ENCODE measurements at regions not wholly inside any gene's neighbourhood (a gene's known extent, or its start where the extent isn't known, plus 50 kb on each side); places are given as distances from the start of the nearest gene placed in this dataset. TPM values are rescaled to one million over a fixed set of nuclear protein-coding genes. Genes with fewer than 3 reads are reported as not detected.

- WGBS (ENCODE audit: insufficient coverage, insufficient replicate concordance, low lambda C conversion rate, missing lambda C conversion rate): 2% methylated on average over 3 of the region's 3 CpGs
- SMC1A ChIA-PET (ENCODE audit: uncharacterized antibody, unreplicated experiment): no interaction called here
- H3K4me2 ChIP-seq (ENCODE audit: control insufficient read depth, insufficient read depth): no peak overlapping the region
- no peak overlapping the region for H2AFZ ChIP-seq (ENCODE audit: control insufficient read depth, low read depth, low read length)
- CTCF ChIA-PET: no interaction called here
- intact Hi-C loops (cut with micrococcal nuclease; ENCODE audit: unreplicated experiment) (no loop called here), in situ Hi-C loops (cut with MboI) (no loop called here)
- TF ChIP-seq ZNF207 (IDR thresholded peaks at IDR 0.05; ENCODE audit: borderline replicate concordance) (no peak), NRF1 (conservative IDR thresholded peaks at IDR 0.05; ENCODE audit: low read depth, low read length) (no peak)
- RAD21 ChIA-PET (ENCODE audit: unreplicated experiment): no interaction called here
- no peaks in the 10 kb centered on the region for H3K36me3 ChIP-seq (ENCODE audit: control insufficient read depth in 2 of 2, insufficient read depth in 2 of 2, low read length in 1 of 2)
- no peaks in the 10 kb centered on the region for H3K79me2 ChIP-seq (ENCODE audit: control insufficient read depth, insufficient read depth, low read length)
- DNase-seq (ENCODE audit: low read depth, low spot score): no peak
- no peak for FAIRE-seq
- H4K20me1 ChIP-seq (ENCODE audit: control insufficient read depth, insufficient read depth): no peaks in the 10 kb centered on the region
- H3K9ac ChIP-seq (ENCODE audit: control insufficient read depth, insufficient read depth, low read length): no peak overlapping the region
- no peak overlapping the region for H3K4me3 ChIP-seq
- no peaks in the 10 kb centered on the region for H3K4me1 ChIP-seq (ENCODE audit: control insufficient read depth, insufficient read depth, low read length)
- no peaks in the 10 kb centered on the region for H3K9me3 ChIP-seq (replicated peaks; ENCODE audit: control insufficient read depth, insufficient read depth, low read length)
- BruUV-seq (replicated peaks): no TSS peak
- H3K27ac ChIP-seq (ENCODE audit: control insufficient read depth, insufficient read depth): no peak overlapping the region
- H3K27me3 ChIP-seq (replicated peaks in 1 of 2; ENCODE audit: control insufficient read depth in 2 of 2, insufficient read depth in 2 of 2, low read length in 1 of 2): no peaks in the 10 kb centered on the region
- POLR2A ChIA-PET: no interaction called here
- ATAC-seq: no peak
These were observed 303.4 kb downstream of the FGF13 start for GRCh38 chrX:138408101-138408500.

GRCh38 chrX:138411048-138411447, 300.5 kb downstream of the FGF13 start:
- DNase-seq (ENCODE audit: low read depth, low spot score) (no peak), ATAC-seq (no peak), FAIRE-seq (no peak)
- no peaks in the 10 kb centered on the region for H4K20me1 ChIP-seq (ENCODE audit: control insufficient read depth, insufficient read depth)
- ChIA-PET CTCF (no interaction called here), SMC1A (ENCODE audit: uncharacterized antibody, unreplicated experiment) (no interaction called here), POLR2A (no interaction called here), RAD21 (ENCODE audit: unreplicated experiment) (no interaction called here)
- no peak overlapping the region for H3K4me2 ChIP-seq (ENCODE audit: control insufficient read depth, insufficient read depth)
- no TSS peak for BruUV-seq (replicated peaks)
- no peak overlapping the region for H3K9ac ChIP-seq (ENCODE audit: control insufficient read depth, insufficient read depth, low read length)
- no peaks in the 10 kb centered on the region for H3K36me3 ChIP-seq (ENCODE audit: control insufficient read depth in 2 of 2, insufficient read depth in 2 of 2, low read length in 1 of 2)
- no peak overlapping the region for H2AFZ ChIP-seq (ENCODE audit: control insufficient read depth, low read depth, low read length)
- no peaks in the 10 kb centered on the region for H3K27me3 ChIP-seq (replicated peaks in 1 of 2; ENCODE audit: control insufficient read depth in 2 of 2, insufficient read depth in 2 of 2, low read length in 1 of 2)
- H3K9me3 ChIP-seq (replicated peaks; ENCODE audit: control insufficient read depth, insufficient read depth, low read length): no peaks in the 10 kb centered on the region
- TF ChIP-seq ESRRA (IDR thresholded peaks at IDR 0.05; ENCODE audit: low read length) (no peak), USF2 (IDR thresholded peaks at IDR 0.05; ENCODE audit: borderline replicate concordance, low read depth, low read length) (no peak), SMAD1 (IDR thresholded peaks at IDR 0.05; ENCODE audit: low read depth, partially characterized antibody) (no peak), HDAC6 (IDR thresholded peaks at IDR 0.05; ENCODE audit: unreplicated experiment) (no peak), CBX5 (IDR thresholded peaks at IDR 0.05; ENCODE audit: low read depth) (no peak), CEBPB (IDR thresholded peaks at IDR 0.05; ENCODE audit: borderline replicate concordance in 1 of 2, low read depth in 2 of 2, low read length in 2 of 2) (no peak), RAD21 (IDR thresholded peaks at IDR 0.05; ENCODE audit: insufficient read depth, low read depth, low read length) (no peak)
- no peaks in the 10 kb centered on the region for H3K79me2 ChIP-seq (ENCODE audit: control insufficient read depth, insufficient read depth, low read length)
- in situ Hi-C loops (cut with MboI) (no loop called here), intact Hi-C loops (cut with micrococcal nuclease; ENCODE audit: unreplicated experiment) (no loop called here)
- no peak overlapping the region for H3K4me3 ChIP-seq
- 0% methylated on average over 2 of the region's 2 CpGs for WGBS (ENCODE audit: insufficient coverage, insufficient replicate concordance, low lambda C conversion rate, missing lambda C conversion rate)
- no peaks in the 10 kb centered on the region for H3K4me1 ChIP-seq (ENCODE audit: control insufficient read depth, insufficient read depth, low read length)
- H3K27ac ChIP-seq (ENCODE audit: control insufficient read depth, insufficient read depth): no peak overlapping the region

Small RNA genes in the stretch of these regions (small RNA-seq; reads per million reads assigned to genes)
- gene RN7SKP31 (not detected), gene RNU6-985P (not detected)

All from GM12878 (cell line).